ENCODE measurements at regions not wholly inside any gene's neighbourhood (a gene's known extent, or its start where the extent isn't known, plus 50 kb on each side); places are given as distances from the start of the nearest gene placed in this dataset.
A peak's percentile ranks its signal among the peaks of the same experiment; 100 is the strongest.
"Not testable (repeated sequence)": the region's sequence is repeated elsewhere in the genome, so short reads cannot be mapped to it uniquely, and the experiment has no call there.

DNA sequence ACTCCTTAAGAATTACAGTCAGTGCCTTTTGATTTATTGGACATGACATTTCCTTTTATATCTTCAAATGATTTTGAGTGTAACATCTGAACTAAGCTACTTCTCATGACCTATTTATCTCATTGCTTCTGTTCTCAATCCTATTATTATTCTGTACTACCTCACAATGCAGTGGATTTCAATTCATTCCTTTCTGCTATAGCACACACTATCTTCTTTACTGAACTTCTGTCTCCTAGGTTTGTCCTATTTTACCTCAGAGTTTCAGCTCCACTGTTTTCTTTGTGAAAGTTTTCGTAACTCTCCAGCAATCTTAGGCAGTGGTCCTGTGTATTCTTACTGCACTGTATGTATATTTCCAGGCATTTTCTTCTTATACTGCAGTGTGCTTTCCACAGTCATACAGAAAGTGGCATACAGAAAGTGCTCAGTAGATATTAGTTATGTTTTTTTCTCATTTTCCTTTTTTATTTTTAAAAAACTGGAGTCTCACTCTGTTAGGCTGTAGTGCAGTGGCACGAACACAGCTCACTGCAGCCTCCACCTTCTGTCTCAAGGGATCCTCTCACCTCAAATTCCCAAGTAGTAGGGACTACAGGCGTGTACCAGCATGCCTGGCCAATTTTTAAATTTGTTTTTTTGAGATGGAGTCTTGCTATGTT is 368.6 kb upstream of the RGS6 start:
- Histone ChIP-seq H3K36me3 (ENCODE audit: control insufficient read depth, insufficient read depth, low read length) (no peaks in the 10 kb centered on the region), H3K4me1 (ENCODE audit: control insufficient read depth, insufficient read depth, low read length) (no peaks in the 10 kb centered on the region)

GRCh38 chr14:71566276-71566675 is 366.0 kb upstream of the RGS6 start:
- H3K4me3 ChIP-seq (ENCODE audit: low read length) = no peak overlapping the region
- no peak overlapping the region for H3K9ac ChIP-seq (ENCODE audit: low read length)
- H3K27me3 ChIP-seq (ENCODE audit: control insufficient read depth, insufficient read depth, low read length) = no peaks in the 10 kb centered on the region
- H3K27ac ChIP-seq (ENCODE audit: low read depth, low read length) = no peak overlapping the region
- no peaks in the 10 kb centered on the region for H3K4me1 ChIP-seq (ENCODE audit: control insufficient read depth, insufficient read depth, low read length)
- no peaks in the 10 kb centered on the region for H3K36me3 ChIP-seq (ENCODE audit: control insufficient read depth, insufficient read depth, low read length)

More for the DNA sequence above, 368.6 kb upstream of the RGS6 start:
- Histone ChIP-seq H3K27me3 (ENCODE audit: control insufficient read depth, insufficient read depth, low read length) (no peaks in the 10 kb centered on the region), H3K9ac (ENCODE audit: low read length) (no peak overlapping the region), H3K4me3 (ENCODE audit: low read length) (no peak overlapping the region), H3K27ac (ENCODE audit: low read depth, low read length) (no peak overlapping the region)

GRCh38 chr14:71567499-71568133 is 364.6 kb upstream of the RGS6 start:
- not testable (repeated sequence) for H3K9ac ChIP-seq (ENCODE audit: low read length); H3K27me3 ChIP-seq (ENCODE audit: control insufficient read depth, insufficient read depth, low read length); H3K27ac ChIP-seq (ENCODE audit: low read depth, low read length); H3K4me1 ChIP-seq (ENCODE audit: control insufficient read depth, insufficient read depth, low read length); H3K4me3 ChIP-seq (ENCODE audit: low read length); H3K36me3 ChIP-seq (ENCODE audit: control insufficient read depth, insufficient read depth, low read length)

- H3K36me3 ChIP-seq (ENCODE audit: control insufficient read depth, insufficient read depth, low read length) = no peaks in the 10 kb centered on the region
- no peak overlapping the region for H3K27ac ChIP-seq (ENCODE audit: low read depth, low read length)
- no peak overlapping the region for H3K4me3 ChIP-seq (ENCODE audit: low read length)
- H3K27me3 ChIP-seq (ENCODE audit: control insufficient read depth, insufficient read depth, low read length) = no peaks in the 10 kb centered on the region
- H3K9ac ChIP-seq (ENCODE audit: low read length) = no peak overlapping the region
- no peaks in the 10 kb centered on the region for H3K4me1 ChIP-seq (ENCODE audit: control insufficient read depth, insufficient read depth, low read length)
Observed at GRCh38 chr14:71574976-71575375, 357.3 kb upstream of the RGS6 start.

GRCh38 chr14:71576472-71576871 is 355.8 kb upstream of the RGS6 start:
- H3K4me1 ChIP-seq (ENCODE audit: control insufficient read depth, insufficient read depth, low read length) = no peaks in the 10 kb centered on the region
- no peak overlapping the region for H3K27ac ChIP-seq (ENCODE audit: low read depth, low read length)

GRCh38 chr14:71579331-71579730 is 352.9 kb upstream of the RGS6 start:
- no peaks in the 10 kb centered on the region for H3K36me3 ChIP-seq (ENCODE audit: control insufficient read depth, insufficient read depth, low read length)
- no peaks in the 10 kb centered on the region for H3K27me3 ChIP-seq (ENCODE audit: control insufficient read depth, insufficient read depth, low read length)
- no peak overlapping the region for H3K27ac ChIP-seq (ENCODE audit: low read depth, low read length)
- H3K9ac ChIP-seq (ENCODE audit: low read length) = no peak overlapping the region
- H3K4me1 ChIP-seq (ENCODE audit: control insufficient read depth, insufficient read depth, low read length) = peaks cover 4% of the 10 kb centered on the region
- H3K4me3 ChIP-seq (ENCODE audit: low read length) = no peak overlapping the region

More at GRCh38 chr14:71576472-71576871, 355.8 kb upstream of the RGS6 start:
- H3K27me3 ChIP-seq (ENCODE audit: control insufficient read depth, insufficient read depth, low read length) = no peaks in the 10 kb centered on the region
- H3K9ac ChIP-seq (ENCODE audit: low read length) = no peak overlapping the region
- no peaks in the 10 kb centered on the region for H3K36me3 ChIP-seq (ENCODE audit: control insufficient read depth, insufficient read depth, low read length)
- H3K4me3 ChIP-seq (ENCODE audit: low read length) = no peak overlapping the region

DNA sequence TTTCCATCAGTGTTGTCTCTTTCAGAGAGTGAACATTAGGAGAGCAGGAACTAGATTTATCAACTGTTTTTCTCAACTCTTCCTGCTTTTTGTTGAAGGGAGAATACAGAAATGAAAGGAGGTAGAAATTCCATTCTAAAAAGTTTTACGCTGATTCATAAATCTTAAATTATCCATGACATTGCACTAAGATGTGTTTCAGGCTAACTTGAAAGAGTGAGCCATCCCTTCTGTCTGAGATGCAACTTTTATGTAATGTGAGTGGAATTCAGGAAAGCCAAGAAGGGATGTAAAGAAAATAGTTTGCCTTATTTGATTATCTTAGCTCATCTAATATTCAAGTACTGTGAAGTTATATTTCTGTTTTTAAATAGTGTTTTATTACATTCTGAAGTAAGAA is 349.5 kb upstream of the RGS6 start:
- Histone ChIP-seq H3K4me3 (ENCODE audit: low read length) (no peak overlapping the region), H3K36me3 (ENCODE audit: control insufficient read depth, insufficient read depth, low read length) (no peaks in the 10 kb centered on the region), H3K4me1 (ENCODE audit: control insufficient read depth, insufficient read depth, low read length) (peaks cover 6% of the 10 kb centered on the region), H3K9ac (ENCODE audit: low read length) (no peak overlapping the region), H3K27me3 (ENCODE audit: control insufficient read depth, insufficient read depth, low read length) (no peaks in the 10 kb centered on the region), H3K27ac (ENCODE audit: low read depth, low read length) (no peak overlapping the region)

DNA sequence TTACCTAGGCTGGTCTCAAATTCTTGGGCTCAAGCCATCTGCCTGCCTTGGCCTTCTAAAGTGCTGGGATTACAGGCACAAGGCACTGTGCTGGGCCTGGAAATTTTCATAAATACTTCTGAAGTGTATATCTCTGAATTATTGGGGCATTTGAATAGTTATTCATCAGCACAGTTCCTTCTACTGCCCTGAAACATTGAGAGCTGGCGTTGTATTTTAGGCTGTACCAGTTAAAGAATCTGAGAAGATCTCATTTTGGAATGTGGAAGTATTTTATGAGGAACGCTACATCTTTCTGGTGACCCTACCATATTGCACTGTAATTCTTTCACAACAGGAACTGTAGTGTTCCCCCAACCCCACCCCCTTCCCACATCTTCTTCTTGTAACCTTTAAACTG is 349.0 kb upstream of the RGS6 start:
- Histone ChIP-seq H3K27ac (ENCODE audit: low read depth, low read length) (no peak overlapping the region), H3K27me3 (ENCODE audit: control insufficient read depth, insufficient read depth, low read length) (no peaks in the 10 kb centered on the region), H3K4me3 (ENCODE audit: low read length) (no peak overlapping the region), H3K4me1 (ENCODE audit: control insufficient read depth, insufficient read depth, low read length) (peaks cover 6% of the 10 kb centered on the region), H3K36me3 (ENCODE audit: control insufficient read depth, insufficient read depth, low read length) (no peaks in the 10 kb centered on the region), H3K9ac (ENCODE audit: low read length) (no peak overlapping the region)

- H3K4me3 ChIP-seq (ENCODE audit: low read length) = no peak overlapping the region
- no peaks in the 10 kb centered on the region for H3K27me3 ChIP-seq (ENCODE audit: control insufficient read depth, insufficient read depth, low read length)
- peaks cover 6% of the 10 kb centered on the region for H3K4me1 ChIP-seq (ENCODE audit: control insufficient read depth, insufficient read depth, low read length)
- H3K27ac ChIP-seq (ENCODE audit: low read depth, low read length) = no peak overlapping the region
- no peaks in the 10 kb centered on the region for H3K36me3 ChIP-seq (ENCODE audit: control insufficient read depth, insufficient read depth, low read length)
- H3K9ac ChIP-seq (ENCODE audit: low read length) = no peak overlapping the region
Observed at GRCh38 chr14:71583705-71584104, 348.5 kb upstream of the RGS6 start.

DNA sequence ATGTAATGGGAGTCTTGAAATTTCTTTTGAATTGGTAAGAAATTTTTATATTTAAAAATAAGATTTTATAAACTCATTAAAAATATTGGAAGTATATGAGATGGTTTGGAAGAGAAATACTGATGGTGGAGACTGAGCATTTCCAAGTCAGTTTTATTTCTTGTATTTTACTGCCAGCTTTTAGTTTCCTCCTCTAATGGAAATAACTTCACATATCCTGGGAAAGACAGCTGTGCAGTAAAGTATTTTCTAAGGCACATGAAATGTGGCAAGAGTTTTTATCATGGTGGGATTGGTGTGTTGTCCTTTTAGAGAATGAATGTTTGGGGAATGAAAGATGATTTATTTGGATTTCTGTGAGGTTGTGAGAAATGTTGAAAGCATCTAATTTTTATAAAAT is 346.9 kb upstream of the RGS6 start:
- H3K4me1 ChIP-seq (ENCODE audit: control insufficient read depth, insufficient read depth, low read length) = peaks cover 6% of the 10 kb centered on the region
- H3K27me3 ChIP-seq (ENCODE audit: control insufficient read depth, insufficient read depth, low read length) = no peaks in the 10 kb centered on the region
- H3K9ac ChIP-seq (ENCODE audit: low read length) = no peak overlapping the region
- no peak overlapping the region for H3K27ac ChIP-seq (ENCODE audit: low read depth, low read length)
- no peak overlapping the region for H3K4me3 ChIP-seq (ENCODE audit: low read length)
- H3K36me3 ChIP-seq (ENCODE audit: control insufficient read depth, insufficient read depth, low read length) = no peaks in the 10 kb centered on the region

GRCh38 chr14:71586131-71586897 is 345.9 kb upstream of the RGS6 start:
- Histone ChIP-seq H3K27me3 (ENCODE audit: control insufficient read depth, insufficient read depth, low read length) (no peaks in the 10 kb centered on the region), H3K4me3 (ENCODE audit: low read length) (peak overlapping the region; percentile 34), H3K36me3 (ENCODE audit: control insufficient read depth, insufficient read depth, low read length) (no peaks in the 10 kb centered on the region), H3K27ac (ENCODE audit: low read depth, low read length) (no peak overlapping the region), H3K4me1 (ENCODE audit: control insufficient read depth, insufficient read depth, low read length) (peaks cover 6% of the 10 kb centered on the region), H3K9ac (ENCODE audit: low read length) (no peak overlapping the region)

GRCh38 chr14:71588028-71588427 is 344.2 kb upstream of the RGS6 start:
- Histone ChIP-seq H3K4me3 (ENCODE audit: low read length) (no peak overlapping the region), H3K36me3 (ENCODE audit: control insufficient read depth, insufficient read depth, low read length) (no peaks in the 10 kb centered on the region), H3K27ac (ENCODE audit: low read depth, low read length) (no peak overlapping the region), H3K27me3 (ENCODE audit: control insufficient read depth, insufficient read depth, low read length) (no peaks in the 10 kb centered on the region), H3K4me1 (ENCODE audit: control insufficient read depth, insufficient read depth, low read length) (peaks cover 2% of the 10 kb centered on the region), H3K9ac (ENCODE audit: low read length) (no peak overlapping the region)

Measured in rectal smooth muscle tissue (tissue), 1 donor.